ENCODE measurements at regions not wholly inside any gene's neighbourhood (a gene's known extent, or its start where the extent isn't known, plus 50 kb on each side); places are given as distances from the start of the nearest gene placed in this dataset.

DNA sequence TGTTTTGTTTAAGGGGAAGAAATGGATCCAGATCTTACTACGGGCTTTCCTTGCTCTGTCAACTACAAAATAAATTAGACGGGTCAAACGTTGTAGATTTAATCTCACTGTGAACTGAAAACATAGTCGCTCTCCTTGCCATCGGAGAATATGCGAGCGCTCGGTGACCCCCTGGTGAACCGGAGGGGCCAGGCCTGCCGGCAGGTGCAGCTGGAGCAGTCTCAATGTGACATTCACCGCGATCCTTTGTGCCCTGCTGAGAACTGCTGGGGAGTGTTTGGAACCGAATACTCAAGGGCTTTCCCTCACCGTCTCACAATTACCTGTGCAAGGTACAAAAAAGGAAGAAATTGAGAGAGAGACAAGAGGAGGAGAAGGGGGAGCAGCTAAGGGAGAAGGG, 174.1 kb upstream of the GPR26 start:
- Histone ChIP-seq H3K27me3 (ENCODE audit: control insufficient read depth, insufficient read depth, low read length) (no peaks in the 10 kb centered on the region), H3K9me3 (ENCODE audit: control insufficient read depth, insufficient read depth, low read length) (peaks cover 63% of the 10 kb centered on the region), H3K27ac (ENCODE audit: low read depth, low read length) (no peak overlapping the region), H3K4me3 (ENCODE audit: low read depth, low read length) (no peak overlapping the region)
- no peak for DNase-seq (ENCODE audit: low read depth, low spot score)
- TF ChIP-seq CTCF (IDR thresholded peaks at IDR 0.05; ENCODE audit: low read depth, low read length), result no peak
- ChIA-PET CTCF (no interaction called here), POLR2A (no interaction called here)

GRCh38 chr10:123494301-123494808, 171.8 kb upstream of the GPR26 start:
- no peak for TF ChIP-seq CTCF (IDR thresholded peaks at IDR 0.05; ENCODE audit: low read depth, low read length)
- H3K27ac ChIP-seq (ENCODE audit: low read depth, low read length), result no peak overlapping the region
- DNase-seq (ENCODE audit: low read depth, low spot score), result no peak
- CTCF ChIA-PET, result no interaction called here
- no peak overlapping the region for H3K4me3 ChIP-seq (ENCODE audit: low read depth, low read length)
- no peaks in the 10 kb centered on the region for H3K27me3 ChIP-seq (ENCODE audit: control insufficient read depth, insufficient read depth, low read length)
- POLR2A ChIA-PET, result no interaction called here
- H3K9me3 ChIP-seq (ENCODE audit: control insufficient read depth, insufficient read depth, low read length), result peaks cover 68% of the 10 kb centered on the region

- ChIA-PET CTCF (no interaction called here), POLR2A (no interaction called here)
- peaks cover 59% of the 10 kb centered on the region for H3K9me3 ChIP-seq (ENCODE audit: control insufficient read depth, insufficient read depth, low read length)
- H3K27me3 ChIP-seq (ENCODE audit: control insufficient read depth, insufficient read depth, low read length), result no peaks in the 10 kb centered on the region
- no peak for TF ChIP-seq CTCF (IDR thresholded peaks at IDR 0.05; ENCODE audit: low read depth, low read length)
- DNase-seq (ENCODE audit: low read depth, low spot score), result no peak
- no peak overlapping the region for H3K27ac ChIP-seq (ENCODE audit: low read depth, low read length)
- H3K4me3 ChIP-seq (ENCODE audit: low read depth, low read length), result no peak overlapping the region
Observed at GRCh38 chr10:123496375-123496774, 169.8 kb upstream of the GPR26 start.

DNA sequence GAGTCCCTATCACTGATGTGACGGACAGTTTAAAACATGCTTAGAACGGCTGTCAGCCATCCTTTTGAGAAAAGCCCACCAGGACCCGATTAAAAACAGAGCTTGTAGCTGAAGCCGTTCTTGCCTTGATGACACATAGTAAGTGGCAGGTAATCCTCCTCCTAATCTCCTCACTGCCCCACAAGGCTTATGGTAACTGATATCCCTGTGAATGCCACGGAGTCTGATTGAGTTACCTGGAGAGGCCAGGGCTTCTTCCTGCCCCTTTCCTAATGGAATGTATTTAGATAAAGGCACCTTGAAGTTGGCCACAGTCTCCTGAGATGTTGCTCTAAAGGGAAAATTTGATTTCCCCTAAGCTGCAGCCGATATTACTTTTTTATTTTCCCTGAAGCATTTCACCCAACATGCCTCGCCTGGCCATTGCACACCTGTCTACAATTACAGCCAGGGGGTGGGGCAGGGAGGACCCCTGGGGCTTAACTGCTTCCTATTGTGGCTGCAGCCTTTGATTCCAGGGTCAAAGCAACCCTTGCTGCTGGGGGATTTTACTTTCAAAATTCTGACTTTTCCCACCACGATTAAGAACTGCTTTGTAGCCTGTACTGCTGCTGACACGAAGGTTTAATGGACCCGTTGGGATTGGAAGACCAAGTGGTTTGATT, 169.0 kb upstream of the GPR26 start:
- POLR2A ChIA-PET, result no interaction called here
- no peak for TF ChIP-seq CTCF (IDR thresholded peaks at IDR 0.05; ENCODE audit: low read depth, low read length)
- CTCF ChIA-PET, result no interaction called here
- Histone ChIP-seq H3K27ac (ENCODE audit: low read depth, low read length) (no peak overlapping the region), H3K4me3 (ENCODE audit: low read depth, low read length) (no peak overlapping the region), H3K27me3 (ENCODE audit: control insufficient read depth, insufficient read depth, low read length) (no peaks in the 10 kb centered on the region), H3K9me3 (ENCODE audit: control insufficient read depth, insufficient read depth, low read length) (peaks cover 59% of the 10 kb centered on the region)
- no peak for DNase-seq (ENCODE audit: low read depth, low spot score)

GRCh38 chr10:123500110-123500509, 166.0 kb upstream of the GPR26 start:
- DNase-seq (ENCODE audit: low read depth, low spot score), result no peak
- no peaks in the 10 kb centered on the region for H3K27me3 ChIP-seq (ENCODE audit: control insufficient read depth, insufficient read depth, low read length)
- no peak overlapping the region for H3K27ac ChIP-seq (ENCODE audit: low read depth, low read length)
- H3K4me3 ChIP-seq (ENCODE audit: low read depth, low read length), result no peak overlapping the region
- POLR2A ChIA-PET, result no interaction called here
- H3K9me3 ChIP-seq (ENCODE audit: control insufficient read depth, insufficient read depth, low read length), result peaks cover 38% of the 10 kb centered on the region
- TF ChIP-seq CTCF (IDR thresholded peaks at IDR 0.05; ENCODE audit: low read depth, low read length), result no peak
- CTCF ChIA-PET, result no interaction called here

All from AG04450 (cell line).